Forelimb muscle (tissue), 1 donor: ENCODE measurements at regions not wholly inside any gene's neighbourhood (a gene's known extent, or its start where the extent isn't known, plus 50 kb on each side); places are given as distances from the start of the nearest gene placed in this dataset.
"Not testable (repeated sequence)": the region's sequence is repeated elsewhere in the genome, so short reads cannot be mapped to it uniquely, and the experiment has no call there.

ENCODE experiments used
- DNase-seq: peaks from one replicate; pipeline ENCODE4 v3.0.0-alpha.2; 2013; ENCODE audit warnings: low read depth

GRCh38 chrX:13478740-13479451, 90.5 kb upstream of the EGFL6 start:
- no peak for DNase-seq

- no peak for DNase-seq
Observed at GRCh38 chrX:13476384-13476783, 93.0 kb upstream of the EGFL6 start.

GRCh38 chrX:13474164-13474516, 95.3 kb upstream of the EGFL6 start:
- DNase-seq, result no peak

GRCh38 chrX:13473442-13474163, 95.8 kb upstream of the EGFL6 start:
- DNase-seq, result no peak

- no peak for DNase-seq
Observed at GRCh38 chrX:13472975-13473374, 96.4 kb upstream of the EGFL6 start.

DNA sequence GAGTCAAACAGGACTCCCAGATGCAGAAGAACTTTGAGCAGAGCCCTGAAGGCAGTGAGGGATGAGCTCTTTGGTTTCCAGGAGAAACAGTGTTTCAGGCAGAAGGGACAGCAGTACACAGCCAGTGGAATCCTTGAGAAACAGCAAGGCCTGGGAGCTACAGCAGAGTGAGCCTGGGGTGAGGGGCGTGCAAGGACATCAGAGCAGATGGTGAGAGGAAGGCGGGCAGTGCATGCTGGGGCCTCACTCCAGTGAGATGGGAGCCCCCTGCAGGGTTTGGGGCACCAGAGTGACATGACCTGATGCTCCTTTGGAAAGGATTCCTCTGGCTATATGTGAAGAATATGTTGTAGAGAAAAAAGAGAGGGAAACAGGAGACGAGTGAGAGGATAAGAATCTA, 98.1 kb upstream of the EGFL6 start:
- DNase-seq, result no peak

DNA sequence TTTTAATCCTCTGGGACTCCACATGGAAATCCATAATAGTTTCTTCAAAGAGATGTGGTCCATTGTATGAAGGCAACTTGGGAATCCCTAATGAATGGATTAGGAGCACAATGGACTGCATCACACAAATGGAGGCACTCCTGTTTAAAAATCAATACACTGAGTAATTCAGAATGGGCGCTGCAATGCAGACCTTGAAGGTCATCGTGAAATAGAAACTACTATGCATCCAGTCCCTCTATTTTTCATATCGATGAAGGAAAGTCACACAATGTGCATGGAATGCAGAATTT, 98.8 kb upstream of the EGFL6 start:
- DNase-seq, result no peak

GRCh38 chrX:13469963-13470684, 99.3 kb upstream of the EGFL6 start:
- no peak for DNase-seq

- DNase-seq, result no peak
Observed at GRCh38 chrX:13468096-13468495, 101.3 kb upstream of the EGFL6 start.

- DNase-seq, result no peak
Observed at GRCh38 chrX:13467243-13467642, 102.2 kb upstream of the EGFL6 start.

DNA sequence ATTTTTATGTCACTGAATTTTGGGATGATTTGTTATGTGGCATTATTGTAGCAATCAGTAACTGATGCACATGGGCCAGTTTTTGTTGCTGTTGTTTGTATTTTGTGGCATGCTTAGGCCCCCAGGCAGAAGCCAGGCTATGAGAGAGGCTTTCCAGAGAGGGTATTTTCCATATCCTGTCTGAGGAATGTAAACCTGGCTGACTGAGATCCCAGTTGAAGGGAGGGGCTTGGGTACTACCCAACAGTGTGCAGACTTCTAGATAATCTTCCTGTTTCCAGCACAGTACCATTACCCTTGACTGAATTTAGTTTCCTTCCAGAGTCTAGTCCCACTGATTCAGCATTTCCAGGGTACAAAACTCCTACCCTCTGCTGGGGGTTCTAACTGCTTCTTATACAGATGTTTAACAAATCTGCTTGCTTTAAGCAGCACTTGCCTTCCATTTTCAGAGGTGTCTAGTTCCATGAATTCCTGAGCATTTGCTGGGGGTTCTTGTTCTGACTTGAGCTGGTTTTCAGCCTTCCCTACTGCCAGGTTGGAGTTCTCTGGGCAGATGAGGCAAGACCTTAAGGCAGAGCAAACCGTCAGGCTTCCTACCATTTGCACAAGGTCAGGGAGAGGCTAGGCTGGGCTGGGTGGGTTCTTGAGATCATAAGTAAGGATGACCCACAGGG, 104.7 kb upstream of the EGFL6 start:
- no peak for DNase-seq

GRCh38 chrX:13463608-13464007, 105.8 kb upstream of the EGFL6 start:
- DNase-seq, result peak; percentile 67

- no peak for DNase-seq
Observed at GRCh38 chrX:13452283-13452682, 117.1 kb upstream of the EGFL6 start.

GRCh38 chrX:13449441-13449840, 120.0 kb upstream of the EGFL6 start:
- no peak for DNase-seq

DNA sequence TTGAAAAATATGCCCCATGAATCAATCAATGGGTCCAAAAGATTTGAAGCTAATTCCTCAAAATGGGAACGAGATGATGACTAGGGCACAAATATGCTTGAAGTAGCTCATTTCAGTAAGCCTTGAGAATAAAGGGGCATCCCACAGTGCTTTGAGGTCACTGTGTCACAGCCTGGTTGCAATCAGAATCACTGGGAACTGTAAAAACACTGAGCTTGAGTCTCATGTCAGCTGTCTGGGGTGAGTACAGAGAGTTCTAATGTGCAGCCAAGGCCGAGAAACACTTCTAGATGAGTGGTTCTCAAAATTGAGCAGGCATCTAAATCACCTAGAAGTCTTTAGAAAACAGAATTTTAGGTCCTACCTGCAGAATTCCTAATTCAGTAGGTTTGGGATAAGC, 120.5 kb upstream of the EGFL6 start:
- DNase-seq, result no peak

GRCh38 chrX:13441608-13442007, 121.8 kb upstream of the ATXN3L start:
- DNase-seq, result not testable (repeated sequence)

GRCh38 chrX:13440176-13440575, 120.3 kb upstream of the ATXN3L start:
- DNase-seq, result no peak

- peak; percentile 16 for DNase-seq
Observed at GRCh38 chrX:13433298-13433605, 113.4 kb upstream of the ATXN3L start.

GRCh38 chrX:13432414-13433297, 112.8 kb upstream of the ATXN3L start:
- DNase-seq, result peak; percentile 88

DNA sequence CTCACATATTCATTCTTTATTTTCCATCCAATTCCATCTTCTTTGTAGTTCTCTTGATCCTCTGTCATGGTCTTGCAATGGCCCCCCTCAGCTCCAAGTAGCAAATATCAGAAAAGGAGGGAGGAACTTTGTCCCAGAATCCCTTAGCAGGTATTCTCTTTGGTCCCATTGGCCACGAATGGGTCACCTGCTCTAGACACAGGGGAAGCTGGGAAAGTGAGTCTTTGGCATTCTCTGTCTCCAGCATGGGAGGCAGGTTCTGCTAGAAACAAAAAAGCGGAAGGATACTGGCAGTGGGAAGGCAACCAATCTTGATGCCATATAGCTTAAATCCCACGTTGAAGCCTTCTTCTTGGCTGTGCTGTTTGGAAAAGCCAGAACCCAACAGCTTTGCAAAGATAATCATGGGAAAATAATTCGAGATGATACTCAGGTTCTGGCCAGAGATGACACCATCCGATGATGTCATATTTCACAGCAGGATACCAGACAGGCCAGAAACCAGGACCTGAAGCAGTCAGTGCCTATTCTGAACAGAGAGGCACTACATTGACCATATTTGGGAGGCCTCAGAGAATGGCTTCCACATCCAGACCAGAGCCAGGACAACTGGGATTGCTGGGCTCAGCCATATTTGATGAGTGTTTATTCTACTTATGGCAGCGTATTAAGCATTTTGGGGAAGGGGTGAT, 110.4 kb upstream of the ATXN3L start:
- DNase-seq, result no peak
